ENCODE measurements at regions not wholly inside any gene's neighbourhood (a gene's known extent, or its start where the extent isn't known, plus 50 kb on each side); places are given as distances from the start of the nearest gene placed in this dataset.
A peak's percentile ranks its signal among the peaks of the same experiment; 100 is the strongest.
"Not testable (repeated sequence)": the region's sequence is repeated elsewhere in the genome, so short reads cannot be mapped to it uniquely, and the experiment has no call there.

DNA sequence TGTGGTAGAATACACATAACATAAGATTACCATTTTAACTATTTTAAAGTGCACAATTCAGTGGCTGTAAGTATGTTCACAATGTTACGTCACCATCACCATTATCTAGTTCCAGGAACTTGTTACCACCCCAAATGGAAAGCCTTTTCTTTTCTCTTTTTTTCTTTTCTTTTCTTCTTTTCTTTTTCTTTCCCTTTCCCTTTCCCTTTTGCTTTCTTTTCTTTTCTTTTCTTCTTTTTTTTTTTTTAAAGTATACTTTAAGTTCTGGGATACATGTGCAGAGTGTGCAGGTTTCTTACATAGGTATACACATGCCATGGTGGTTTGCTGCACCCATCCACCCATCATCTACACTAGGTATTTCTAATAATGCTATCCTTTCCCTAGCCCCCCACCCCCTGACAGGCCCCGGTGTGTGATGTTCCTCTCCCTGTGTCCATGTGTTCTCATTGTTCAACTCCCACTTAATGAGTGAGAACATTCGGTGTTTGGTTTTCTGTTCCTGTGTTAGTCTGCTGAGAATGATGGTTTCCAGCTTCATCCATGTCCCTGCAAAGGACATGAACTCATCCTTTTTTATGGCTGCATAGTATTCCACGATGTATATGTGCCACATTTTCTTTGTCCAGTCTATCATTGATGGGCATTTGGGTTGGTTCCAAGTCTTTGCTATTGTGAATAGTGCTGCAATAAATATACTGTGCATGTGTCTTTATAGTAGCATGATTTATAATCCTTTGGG, 131.0 kb upstream of the PITX1 start:
- not testable (repeated sequence) for DNase-seq (ENCODE audit: low read depth, low spot score); H3K27ac ChIP-seq

DNA sequence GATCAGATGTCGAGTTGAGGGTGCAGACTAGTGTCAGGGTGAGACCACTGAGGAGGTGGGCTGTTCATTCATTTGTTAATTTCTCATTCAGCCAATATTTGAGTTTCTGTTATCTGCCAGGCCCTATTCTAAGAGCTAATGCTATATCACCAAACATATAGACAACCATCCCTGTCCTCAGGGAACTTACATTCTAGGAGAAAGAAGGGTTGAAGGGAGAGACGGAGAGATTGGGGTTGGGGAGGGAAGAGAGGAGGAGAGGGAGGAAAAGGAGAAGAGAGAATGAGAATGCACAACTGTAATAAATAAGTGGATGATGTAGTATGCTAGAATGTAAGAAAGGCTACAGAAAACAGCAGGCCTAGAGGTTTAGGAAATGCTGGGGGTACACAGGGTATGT, 129.9 kb upstream of the PITX1 start:
- DNase-seq (ENCODE audit: low read depth, low spot score) = no peak
- H3K27ac ChIP-seq = no peak overlapping the region

DNA sequence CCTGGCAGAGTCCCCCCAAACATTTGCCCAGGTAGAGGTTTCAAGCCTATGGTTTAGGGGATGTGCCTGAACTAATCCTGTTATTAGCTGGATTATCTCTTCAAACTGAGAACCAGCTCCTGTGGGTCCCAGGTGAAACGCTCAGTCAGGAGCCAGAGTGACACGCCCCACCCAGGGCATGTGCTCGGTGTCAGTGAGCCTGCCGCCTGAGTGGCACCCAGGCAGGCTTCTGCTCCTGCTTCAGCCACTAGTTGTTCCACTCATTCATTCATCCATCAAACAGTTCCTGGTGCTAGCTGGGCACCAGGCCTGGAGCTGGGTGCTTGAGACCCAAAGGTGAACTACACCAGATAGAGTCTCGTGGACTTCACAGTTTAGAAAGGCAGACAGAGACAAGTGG, 129.4 kb upstream of the PITX1 start:
- DNase-seq (ENCODE audit: low read depth, low spot score) = no peak
- no peak overlapping the region for H3K27ac ChIP-seq

DNA sequence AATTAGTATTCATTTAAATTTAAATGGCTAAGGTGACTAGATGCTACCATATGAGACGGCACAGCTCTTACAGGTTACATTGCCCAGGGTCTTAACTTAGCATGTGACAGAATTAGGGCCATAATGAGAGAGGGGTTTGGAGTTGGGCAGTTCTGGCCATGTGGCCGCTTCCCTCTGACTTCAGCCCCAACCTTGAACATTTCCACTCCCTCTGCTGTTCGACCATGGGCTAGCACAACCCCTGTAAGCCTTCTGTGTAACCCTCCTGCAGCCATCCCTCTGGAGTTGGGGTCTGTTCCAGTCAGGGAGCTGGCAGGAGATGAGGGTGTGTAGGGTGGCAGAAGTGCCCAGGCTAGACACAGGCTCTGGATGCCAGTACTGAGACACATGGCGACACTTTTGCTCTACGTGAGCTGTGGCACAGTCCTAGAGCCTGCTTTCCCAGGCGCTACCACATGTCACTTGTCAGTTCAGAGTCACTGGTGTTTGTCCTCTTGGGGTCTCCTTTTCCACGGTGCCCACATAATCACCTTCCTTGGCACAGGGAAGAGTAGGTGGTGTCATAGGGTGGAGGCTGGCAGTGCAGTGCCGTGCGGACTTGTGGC, 128.7 kb upstream of the PITX1 start:
- no peak overlapping the region for H3K27ac ChIP-seq

DNA sequence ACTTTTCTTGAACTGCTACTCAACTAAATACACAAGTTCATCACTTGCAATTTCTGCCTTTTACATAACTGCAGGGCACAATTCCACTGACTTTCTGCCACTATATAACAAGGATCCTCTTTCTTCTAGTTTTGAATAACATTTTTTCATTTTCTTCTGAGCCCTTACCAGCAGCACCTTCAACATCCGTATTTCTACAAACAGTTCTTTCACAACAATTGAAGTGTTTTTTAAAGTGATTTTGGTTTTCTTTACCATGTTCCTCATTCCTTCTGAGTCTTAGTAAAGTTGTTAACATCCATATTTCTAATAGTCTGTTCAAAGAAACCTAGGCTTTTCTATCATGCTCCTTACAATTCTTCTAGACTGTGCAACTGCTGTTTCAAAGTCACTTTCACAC, 127.2 kb upstream of the PITX1 start:
- no peak for DNase-seq (ENCODE audit: low read depth, low spot score)
- no peak overlapping the region for H3K27ac ChIP-seq

More for the DNA sequence above, 128.7 kb upstream of the PITX1 start:
- DNase-seq (ENCODE audit: low read depth, low spot score) = no peak

DNA sequence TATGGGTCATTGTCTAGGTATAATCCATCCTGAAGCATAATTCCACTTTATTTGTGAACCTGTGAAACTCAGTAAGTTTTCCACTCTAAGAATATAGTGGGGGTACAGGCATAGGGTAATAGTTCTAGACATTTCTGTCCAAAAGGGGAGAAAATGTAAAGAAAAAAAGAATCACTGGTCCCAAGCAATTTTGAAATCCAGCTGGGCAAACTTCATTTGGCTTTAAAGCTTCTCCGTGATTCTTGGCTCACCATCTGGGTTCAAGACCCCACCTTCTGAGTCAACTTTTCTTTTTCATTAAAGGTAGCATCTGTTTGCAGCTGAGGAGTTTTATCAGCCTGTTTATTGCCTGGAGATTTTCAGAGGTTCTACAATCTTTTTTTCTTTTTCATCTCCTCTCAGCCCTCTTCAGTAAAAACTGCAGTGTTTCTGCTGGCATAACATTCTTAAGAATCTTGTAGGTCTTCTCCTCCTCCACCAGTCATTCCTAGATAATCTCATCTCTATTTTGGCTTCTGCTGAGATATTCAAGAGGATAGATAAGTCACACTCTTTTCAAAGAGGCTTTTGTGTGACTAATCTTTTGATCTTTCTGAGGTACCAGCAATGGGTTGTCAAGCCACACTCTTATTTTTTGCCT, 126.1 kb upstream of the PITX1 start:
- no peak overlapping the region for H3K27ac ChIP-seq
- no peak for DNase-seq (ENCODE audit: low read depth, low spot score)

DNA sequence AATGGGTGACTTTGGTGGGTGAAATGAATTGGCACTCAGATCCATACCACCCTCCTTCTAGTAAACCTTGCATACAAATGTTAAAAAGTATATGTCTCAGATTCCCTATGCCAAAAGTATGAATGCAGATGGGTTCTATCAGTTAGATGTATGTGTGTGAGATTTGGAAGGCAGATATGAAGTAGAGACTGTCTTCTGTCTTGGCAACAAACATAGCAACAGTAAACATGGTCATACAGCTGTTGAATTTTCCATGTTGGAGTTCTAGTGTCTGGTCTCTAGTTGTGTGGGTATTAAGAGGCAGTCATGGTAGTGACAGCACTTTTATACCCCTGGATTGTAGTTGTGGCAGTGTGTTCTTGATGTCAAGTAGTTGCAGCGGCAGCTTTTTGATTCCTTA, 125.6 kb upstream of the PITX1 start:
- H3K27ac ChIP-seq = no peak overlapping the region
- DNase-seq (ENCODE audit: low read depth, low spot score) = no peak

DNA sequence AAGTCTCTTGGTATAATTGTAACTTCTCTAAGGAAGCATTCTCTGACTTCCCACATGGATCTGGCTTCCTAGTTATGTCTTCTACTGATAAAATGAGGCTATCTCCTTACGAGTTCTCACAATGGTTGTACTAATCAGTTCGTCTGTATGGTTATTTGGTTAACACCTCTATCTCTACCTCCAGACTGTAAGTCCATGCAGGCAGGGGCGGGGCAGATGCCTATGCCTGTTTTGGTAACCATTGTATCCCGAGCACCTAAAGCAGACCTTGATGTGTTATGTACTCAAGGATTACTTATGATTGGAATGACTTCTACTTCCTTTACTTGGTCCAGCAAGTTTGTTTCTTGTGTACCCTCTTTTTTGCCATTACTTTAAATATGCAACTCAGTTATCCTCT, 125.0 kb upstream of the PITX1 start:
- H3K27ac ChIP-seq = peak overlapping the region; percentile 96
- DNase-seq (ENCODE audit: low read depth, low spot score) = no peak

DNA sequence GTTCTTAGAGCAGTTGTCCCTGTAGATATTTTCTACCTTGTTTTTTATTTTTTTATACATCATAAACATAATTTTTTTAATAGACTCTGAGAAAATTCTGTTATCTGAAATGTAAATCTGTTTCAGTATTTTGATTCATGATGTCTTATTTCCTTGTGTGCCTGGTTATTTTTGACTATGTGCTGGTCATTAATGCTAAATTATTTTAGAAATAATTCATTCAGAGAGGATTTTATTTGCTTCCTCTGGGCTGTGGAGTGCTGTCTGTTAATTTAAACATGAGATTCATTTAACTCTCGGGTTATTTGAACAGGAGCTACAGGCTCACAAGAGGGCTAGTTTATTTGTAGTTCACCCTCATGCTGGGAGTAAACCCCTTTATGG, 124.3 kb upstream of the PITX1 start:
- H3K27ac ChIP-seq = peak overlapping the region; percentile 96
- DNase-seq (ENCODE audit: low read depth, low spot score) = no peak

DNA sequence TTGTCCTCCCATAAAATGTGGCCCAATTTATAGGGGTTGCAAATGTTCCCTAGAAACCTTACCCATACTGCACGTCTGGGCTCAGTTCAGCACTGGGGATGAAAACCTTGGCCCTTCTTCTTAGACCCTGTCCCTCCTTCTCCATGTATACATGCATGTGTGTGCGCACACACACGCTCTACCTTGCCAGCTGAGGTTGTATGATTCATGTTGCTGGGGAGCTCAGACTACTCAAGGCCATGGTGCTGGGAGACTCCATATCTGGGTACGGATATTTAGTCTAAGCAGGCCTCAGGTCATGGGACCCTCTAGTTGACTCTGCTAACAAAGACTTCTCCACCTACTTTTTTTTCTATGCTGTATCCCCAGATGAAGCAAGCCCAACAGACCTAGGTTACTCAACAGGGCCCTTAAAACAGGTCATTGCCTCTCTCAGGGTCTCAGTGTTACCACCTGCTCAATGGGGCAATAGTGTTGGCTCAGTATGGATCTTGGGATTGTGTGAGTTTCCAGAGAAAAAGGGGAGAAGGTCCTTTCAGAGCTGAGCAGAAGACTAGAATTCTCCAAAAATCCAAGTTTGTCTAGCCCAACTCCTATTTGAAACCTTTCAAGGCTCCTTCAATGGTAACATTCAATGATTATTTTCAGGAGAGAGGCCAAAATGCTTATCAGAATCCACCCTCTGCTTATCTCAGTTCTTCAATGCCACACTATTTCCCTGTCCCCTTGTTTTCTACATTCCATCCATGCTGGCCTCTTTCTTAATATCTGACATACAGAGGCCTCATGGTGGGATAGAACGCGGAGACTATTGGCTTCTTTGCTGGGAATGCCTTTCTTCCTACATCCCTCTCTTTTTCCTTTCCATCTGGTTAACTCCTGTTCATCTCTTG, 123.6 kb upstream of the PITX1 start:
- H3K27ac ChIP-seq = peak overlapping the region; percentile 96
- DNase-seq (ENCODE audit: low read depth, low spot score) = peak; percentile 69

DNA sequence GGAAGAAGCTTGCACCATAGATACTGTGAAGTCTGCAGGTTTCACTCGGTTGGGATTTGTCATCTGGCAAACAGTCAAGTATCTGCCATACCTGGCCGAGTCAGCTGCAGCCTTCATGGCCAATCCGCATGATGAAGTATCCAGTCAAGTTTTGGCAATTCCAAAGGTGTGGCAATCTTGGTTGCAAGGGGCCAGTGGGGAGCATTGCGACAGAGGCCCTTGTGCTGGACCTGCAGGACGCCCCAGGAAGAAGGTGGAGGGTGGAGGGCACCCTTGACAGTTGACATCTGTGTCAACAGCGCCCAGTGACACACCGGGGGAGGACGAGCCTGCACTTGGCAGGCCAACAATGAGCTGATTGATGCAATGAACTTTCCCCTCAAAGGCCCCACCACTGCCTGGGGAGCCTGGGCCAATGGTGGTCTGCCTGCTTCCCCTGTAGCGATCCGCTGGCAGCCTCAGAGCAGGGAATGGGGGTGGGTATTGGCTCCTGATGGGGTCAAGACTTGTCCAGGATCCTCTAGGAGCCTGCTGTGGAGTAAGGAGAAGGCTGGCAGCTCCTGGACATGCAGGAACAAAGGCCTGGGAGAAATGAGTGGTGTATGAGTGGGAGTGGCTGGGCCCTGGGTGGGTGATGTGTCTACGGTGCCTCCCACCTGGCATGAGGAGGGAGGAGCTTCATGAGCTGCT, 122.8 kb upstream of the PITX1 start:
- DNase-seq (ENCODE audit: low read depth, low spot score) = peak; percentile 99
- peak overlapping the region; percentile 96 for H3K27ac ChIP-seq

DNA sequence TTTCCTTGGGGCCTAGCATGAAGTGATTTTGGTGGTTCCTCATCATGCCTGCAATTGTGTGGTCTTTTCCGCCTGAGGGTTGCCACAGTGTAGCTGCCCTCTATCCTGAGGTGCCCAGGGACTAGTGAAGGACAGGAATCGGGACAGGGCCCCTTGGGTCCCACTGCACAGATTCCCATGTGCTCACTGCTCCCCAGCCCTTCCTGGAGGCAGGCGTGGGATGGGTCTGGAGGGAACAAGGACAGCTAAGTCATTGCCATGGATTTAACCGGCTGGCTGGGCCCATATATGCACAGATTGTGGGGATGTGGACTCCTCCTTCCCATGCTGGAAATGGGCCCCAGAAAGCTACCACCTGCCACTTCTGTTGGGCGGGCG, 122.3 kb upstream of the PITX1 start:
- H3K27ac ChIP-seq = peak overlapping the region; percentile 96
- no peak for DNase-seq (ENCODE audit: low read depth, low spot score)

DNA sequence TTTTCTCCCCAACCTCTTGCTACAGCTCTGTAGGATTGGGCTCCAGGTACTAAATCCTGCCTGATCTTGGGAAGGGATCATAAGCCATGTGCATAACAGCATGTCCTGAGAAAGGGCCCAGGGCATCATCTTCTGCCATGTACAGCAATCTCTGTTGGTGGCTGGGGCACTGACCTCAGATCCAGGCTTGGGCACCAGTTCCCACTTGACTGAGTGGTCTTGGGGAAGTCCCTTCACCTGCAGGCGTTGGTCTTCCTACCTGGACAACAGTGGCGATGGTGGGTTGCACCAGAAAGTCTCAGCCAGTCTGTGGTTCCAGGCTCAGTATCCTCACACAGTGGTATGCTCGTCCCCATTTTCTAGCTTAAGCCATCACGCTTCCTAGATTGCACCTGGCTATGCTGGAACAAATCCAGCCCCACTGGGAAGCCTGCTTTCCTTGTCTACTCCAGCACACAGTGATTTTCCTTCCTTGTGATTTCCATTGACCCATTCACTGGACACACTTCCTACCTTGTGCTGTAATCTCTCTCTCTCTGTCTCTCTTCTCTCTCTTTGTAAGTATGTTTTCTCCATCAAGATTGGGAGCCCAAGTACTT, 121.7 kb upstream of the PITX1 start:
- DNase-seq (ENCODE audit: low read depth, low spot score) = no peak
- peak overlapping the region; percentile 96 for H3K27ac ChIP-seq

DNA sequence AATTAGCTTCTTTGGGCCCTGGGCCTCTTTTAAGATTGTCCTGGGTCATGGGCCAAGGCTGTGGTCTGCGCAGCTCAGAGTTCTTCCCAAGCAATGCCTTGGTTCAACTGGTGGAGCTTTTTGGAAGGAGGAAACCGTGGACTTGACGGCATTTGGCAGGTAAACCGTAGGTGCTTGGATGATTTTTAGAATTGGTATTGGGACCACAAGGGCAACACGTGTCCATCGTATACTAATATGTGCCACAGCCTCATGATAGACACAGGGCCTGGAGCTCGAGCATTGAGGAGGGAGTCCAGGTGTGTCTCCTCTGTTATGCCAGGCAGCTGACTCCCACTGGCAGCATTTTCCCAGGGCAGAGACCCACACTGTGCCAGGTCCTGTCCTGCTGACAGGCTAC, 120.9 kb upstream of the PITX1 start:
- peak overlapping the region; percentile 96 for H3K27ac ChIP-seq
- DNase-seq (ENCODE audit: low read depth, low spot score) = no peak

DNA sequence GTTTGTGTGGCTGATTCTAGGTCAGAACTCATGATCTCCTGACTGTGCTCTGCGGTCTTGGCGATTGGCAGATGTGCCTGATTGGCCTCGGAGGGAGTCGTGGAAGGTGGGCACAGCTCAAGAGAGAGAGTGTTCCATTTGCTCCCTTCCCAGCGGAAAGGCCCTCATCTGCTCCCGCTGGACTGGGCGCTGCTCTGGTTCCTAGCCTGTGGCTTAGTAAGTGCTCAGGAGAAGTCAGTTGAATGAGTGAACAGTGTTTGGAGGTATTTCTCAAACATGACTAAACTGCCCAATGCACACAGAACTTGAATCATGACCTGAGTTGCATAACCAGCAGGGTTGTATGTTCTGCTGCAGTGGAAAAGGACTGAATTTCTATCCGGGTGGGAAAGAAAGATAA, 120.2 kb upstream of the PITX1 start:
- peak overlapping the region; percentile 96 for H3K27ac ChIP-seq

DNA sequence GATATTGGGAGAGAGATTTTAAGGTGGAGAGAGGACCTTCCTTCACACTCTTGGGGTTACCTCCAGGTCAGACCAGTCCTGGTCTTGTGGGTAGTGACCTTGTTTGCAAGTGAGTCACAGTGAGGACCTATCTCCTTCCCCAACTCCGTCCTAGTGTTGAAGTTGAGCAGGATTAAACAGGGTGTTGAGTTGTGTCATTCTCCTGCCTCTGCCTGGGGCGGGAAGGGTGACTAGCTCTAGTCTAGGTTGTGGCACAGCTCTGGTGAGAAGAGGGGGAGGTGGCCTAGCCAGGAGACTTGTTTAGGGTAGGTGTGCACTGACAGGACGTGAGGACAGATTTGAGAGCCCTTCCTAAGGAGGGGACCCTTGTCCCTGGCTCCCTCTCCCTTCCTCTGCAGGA, 119.6 kb upstream of the PITX1 start:
- DNase-seq (ENCODE audit: low read depth, low spot score) = no peak
- peak overlapping the region; percentile 96 for H3K27ac ChIP-seq

More for the DNA sequence above, 120.2 kb upstream of the PITX1 start:
- DNase-seq (ENCODE audit: low read depth, low spot score) = peak; percentile 89

DNA sequence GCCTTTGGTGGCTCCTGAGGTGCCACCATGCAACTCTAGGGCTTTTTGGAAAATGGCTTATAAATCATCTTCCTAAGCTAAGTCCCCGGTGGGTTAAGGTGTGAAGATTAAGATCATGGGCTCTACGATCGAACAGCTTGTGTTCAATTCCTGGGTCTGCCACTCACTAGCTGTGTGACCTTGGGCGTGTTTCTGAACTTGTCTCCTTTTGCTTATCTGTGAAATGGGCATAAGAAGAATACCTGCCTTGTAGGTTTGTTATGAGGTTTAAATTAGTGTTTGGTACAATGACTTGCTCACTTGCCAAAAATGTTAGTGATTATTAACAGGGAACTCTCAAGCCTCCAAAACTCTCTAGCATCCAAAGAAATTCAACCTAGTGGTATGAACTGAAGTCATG, 119.2 kb upstream of the PITX1 start:
- DNase-seq (ENCODE audit: low read depth, low spot score) = no peak
- H3K27ac ChIP-seq = peak overlapping the region; percentile 96

DNA sequence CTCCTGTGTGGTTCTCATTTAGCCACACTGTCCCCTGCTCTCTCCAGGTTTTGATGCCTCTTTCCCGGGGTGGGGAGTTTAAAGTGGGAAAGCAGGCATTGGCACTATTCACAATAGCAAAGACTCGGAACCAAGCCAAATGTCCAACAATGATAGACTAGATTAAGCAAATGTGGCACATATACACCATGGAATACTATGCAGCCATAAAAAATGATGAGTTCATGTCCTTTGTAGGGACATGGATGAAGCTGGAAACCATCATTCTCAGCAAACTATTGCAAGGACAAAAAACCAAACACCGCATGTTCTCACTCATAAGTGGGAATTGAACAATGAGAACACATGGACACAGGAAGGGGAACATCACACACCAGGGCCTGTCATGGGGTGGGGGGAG, 117.6 kb upstream of the PITX1 start:
- not testable (repeated sequence) for DNase-seq (ENCODE audit: low read depth, low spot score); H3K27ac ChIP-seq

DNA sequence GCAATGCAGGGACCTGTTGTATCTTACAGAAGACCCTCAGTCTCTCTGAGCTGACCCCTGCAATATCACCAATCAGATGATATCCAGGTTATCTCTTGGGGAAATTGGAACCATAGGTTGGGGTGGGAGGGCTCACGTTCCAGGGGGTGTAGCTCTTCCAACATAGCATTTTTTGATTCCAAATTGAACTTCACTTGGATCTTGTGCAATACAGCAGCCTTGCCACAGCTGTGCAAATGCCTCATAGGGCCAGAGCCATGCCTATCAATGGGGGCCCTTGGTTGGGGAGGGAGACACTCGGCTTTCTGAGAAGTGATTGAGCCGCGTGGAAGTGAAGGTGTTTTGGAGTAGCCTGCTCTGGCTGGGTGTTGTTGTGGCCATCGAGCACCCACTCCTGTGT, 117.2 kb upstream of the PITX1 start:
- no peak for DNase-seq (ENCODE audit: low read depth, low spot score)
- H3K27ac ChIP-seq = no peak overlapping the region

DNA sequence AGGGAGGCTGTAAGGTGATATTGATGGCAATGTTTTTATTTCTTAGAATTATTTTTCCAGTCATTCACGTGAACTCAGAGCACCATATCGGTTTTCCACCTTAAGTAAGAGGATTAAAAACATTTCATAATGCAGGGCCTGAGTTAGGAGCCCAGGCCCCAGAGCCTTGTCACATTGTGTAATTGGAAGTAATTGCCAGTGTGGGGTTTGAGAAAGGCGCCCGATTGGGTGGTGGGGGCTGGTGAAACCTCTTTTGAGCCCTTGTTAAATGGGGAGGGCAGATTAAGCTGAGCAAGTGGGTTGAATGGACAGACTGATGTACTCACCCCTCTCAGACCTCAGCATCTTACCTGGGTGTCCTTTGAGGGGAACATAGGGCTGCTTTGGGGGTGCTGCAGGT, 116.7 kb upstream of the PITX1 start:
- DNase-seq (ENCODE audit: low read depth, low spot score) = no peak
- H3K27ac ChIP-seq = no peak overlapping the region

Measured in epithelial cell of prostate (primary cell).